ENCODE measurements at regions not wholly inside any gene's neighbourhood (a gene's known extent, or its start where the extent isn't known, plus 50 kb on each side); places are given as distances from the start of the nearest gene placed in this dataset.

GRCh38 chr4:100797791-100798190 lies 280.0 kb upstream of the EMCN start:
- DNase-seq = no peak

- DNase-seq = no peak
These were observed 279.5 kb upstream of the EMCN start for GRCh38 chr4:100797356-100797755.

GRCh38 chr4:100796332-100796731 lies 278.5 kb upstream of the EMCN start:
- DNase-seq = no peak

- no peak for DNase-seq
These were observed 277.8 kb upstream of the EMCN start for GRCh38 chr4:100795581-100795980.

GRCh38 chr4:100790836-100791615 lies 273.2 kb upstream of the EMCN start:
- DNase-seq = no peak

GRCh38 chr4:100789991-100790390 lies 272.2 kb upstream of the EMCN start:
- no peak for DNase-seq

- no peak for DNase-seq
These were observed 268.7 kb upstream of the EMCN start for GRCh38 chr4:100786481-100786880.

- DNase-seq = peak; percentile 37
These were observed 264.5 kb upstream of the EMCN start for GRCh38 chr4:100782356-100782755.

GRCh38 chr4:100781435-100781834 lies 263.6 kb upstream of the EMCN start:
- no peak for DNase-seq

GRCh38 chr4:100780126-100780525 lies 262.3 kb upstream of the EMCN start:
- DNase-seq = no peak

GRCh38 chr4:100778431-100778830 lies 260.6 kb upstream of the EMCN start:
- DNase-seq = no peak

- no peak for DNase-seq
These were observed 244.9 kb upstream of the EMCN start for GRCh38 chr4:100762738-100763137.

GRCh38 chr4:100754751-100755150 lies 236.9 kb upstream of the EMCN start:
- no peak for DNase-seq

- DNase-seq = no peak
These were observed 228.4 kb upstream of the EMCN start for GRCh38 chr4:100746141-100746739.

GRCh38 chr4:100742045-100742444 lies 224.2 kb upstream of the EMCN start:
- peak; percentile 43 for DNase-seq

GRCh38 chr4:100739426-100739825 lies 221.6 kb upstream of the EMCN start:
- no peak for DNase-seq

GRCh38 chr4:100738196-100739165 lies 220.7 kb upstream of the EMCN start:
- peak; percentile 29 for DNase-seq

GRCh38 chr4:100736641-100737451 lies 219.0 kb upstream of the EMCN start:
- no peak for DNase-seq

- DNase-seq = peak; percentile 35
These were observed 211.0 kb upstream of the EMCN start for GRCh38 chr4:100728861-100729260.

- no peak for DNase-seq
These were observed 205.1 kb upstream of the EMCN start for GRCh38 chr4:100722866-100723459.

- DNase-seq = no peak
These were observed 204.3 kb upstream of the EMCN start for GRCh38 chr4:100722133-100722532.

GRCh38 chr4:100721490-100721889 lies 203.7 kb upstream of the EMCN start:
- DNase-seq = no peak
